Activated CD8-positive, alpha-beta T cell treated with anti-CD3 and anti-CD28 coated beads, Interleukin-2, amount 10 ng/mL, durations not matched to agents 7 days and 5 days (primary cell): ENCODE measurements at regions not wholly inside any gene's neighbourhood (a gene's known extent, or its start where the extent isn't known, plus 50 kb on each side); places are given as distances from the start of the nearest gene placed in this dataset.
"Not testable (repeated sequence)": the region's sequence is repeated elsewhere in the genome, so short reads cannot be mapped to it uniquely, and the experiment has no call there.

ENCODE experiments used
- ATAC-seq: fragments of 150-1000 bp; cut with Tn5 transposase; one replicate; pipeline ENCODE4 v1.10.0; 2021; ENCODE audit warnings: moderate library complexity
- CTCF ChIA-PET: fragments of 350-600 bp; sonication (Branson Sonifier 250); formaldehyde crosslinking; loops from one replicate; lab custom pipeline; 2021; ENCODE audit warnings: antibody characterized with exemption; lab: Charles Lee
- POLR2A ChIA-PET: fragments of 350-600 bp; sonication (Branson Sonifier 250); formaldehyde crosslinking; loops from one replicate; lab custom pipeline; 2021; ENCODE audit warnings: antibody characterized with exemption; lab: Charles Lee
- DNase-seq: peaks from one replicate; pipeline ENCODE4 v3.0.0-alpha.2; 2020
- H3K27ac Mint-ChIP-seq: one replicate; pipeline ENCODE4 v1.8.0; 2021; ENCODE audit warnings: mild to moderate bottlenecking, mixed read lengths
- H3K27me3 Mint-ChIP-seq: one replicate; pipeline ENCODE4 v1.8.0; 2021; ENCODE audit warnings: low read depth, mixed read lengths
- H3K36me3 Mint-ChIP-seq: one replicate; pipeline ENCODE4 v1.8.0; 2021; ENCODE audit warnings: low read depth, mixed read lengths
- H3K4me1 Mint-ChIP-seq: one replicate; pipeline ENCODE4 v1.8.0; 2021; ENCODE audit warnings: low read depth, mixed read lengths
- H3K4me3 Mint-ChIP-seq: one replicate; pipeline ENCODE4 v1.8.0; 2021; ENCODE audit warnings: mild to moderate bottlenecking, mixed read lengths
- H3K9me3 Mint-ChIP-seq: one replicate; pipeline ENCODE4 v1.8.0; 2022; ENCODE audit warnings: mixed read lengths; ENCODE audit not compliant: insufficient read depth

DNA sequence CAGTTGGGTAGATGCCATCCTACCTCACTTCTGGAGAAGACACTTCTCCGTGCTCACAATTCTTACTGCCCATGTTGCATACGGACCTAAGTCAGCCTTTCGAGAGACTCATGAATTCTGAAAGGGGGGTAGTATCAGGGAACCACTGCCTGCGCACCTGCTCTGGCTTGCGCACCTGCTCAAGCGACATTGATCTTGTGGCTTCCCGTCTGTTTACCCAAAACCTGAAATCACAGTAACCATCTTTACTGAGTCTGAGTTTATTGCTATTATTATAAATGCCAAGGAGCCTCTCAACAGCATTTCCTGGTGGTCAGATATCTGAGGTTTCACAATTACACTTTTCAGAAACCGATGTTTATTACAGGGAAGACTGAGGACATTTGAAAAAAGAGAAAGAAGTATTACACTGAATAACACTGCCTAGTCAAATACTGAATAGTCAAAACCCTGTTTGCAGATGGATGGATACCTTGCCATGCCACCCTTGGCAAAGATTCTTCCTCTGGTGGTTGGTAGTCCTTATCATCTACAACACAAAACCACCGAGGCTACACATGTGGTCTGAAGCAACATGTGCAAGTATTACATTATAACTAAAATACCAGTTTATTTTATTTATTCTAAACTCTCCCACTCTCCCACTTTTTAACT is 208.7 kb downstream of the SIPA1L2 start:
- H3K27ac Mint-ChIP-seq, result no peak overlapping the region
- ATAC-seq, result no peak
- peaks cover 8% of the 10 kb centered on the region for H3K27me3 Mint-ChIP-seq
- ChIA-PET CTCF (no interaction called here), POLR2A (no interaction called here)
- DNase-seq, result no peak
- no peaks in the 10 kb centered on the region for H3K36me3 Mint-ChIP-seq
- H3K4me1 Mint-ChIP-seq, result no peaks in the 10 kb centered on the region
- no peaks in the 10 kb centered on the region for H3K9me3 Mint-ChIP-seq
- no peak overlapping the region for H3K4me3 Mint-ChIP-seq

DNA sequence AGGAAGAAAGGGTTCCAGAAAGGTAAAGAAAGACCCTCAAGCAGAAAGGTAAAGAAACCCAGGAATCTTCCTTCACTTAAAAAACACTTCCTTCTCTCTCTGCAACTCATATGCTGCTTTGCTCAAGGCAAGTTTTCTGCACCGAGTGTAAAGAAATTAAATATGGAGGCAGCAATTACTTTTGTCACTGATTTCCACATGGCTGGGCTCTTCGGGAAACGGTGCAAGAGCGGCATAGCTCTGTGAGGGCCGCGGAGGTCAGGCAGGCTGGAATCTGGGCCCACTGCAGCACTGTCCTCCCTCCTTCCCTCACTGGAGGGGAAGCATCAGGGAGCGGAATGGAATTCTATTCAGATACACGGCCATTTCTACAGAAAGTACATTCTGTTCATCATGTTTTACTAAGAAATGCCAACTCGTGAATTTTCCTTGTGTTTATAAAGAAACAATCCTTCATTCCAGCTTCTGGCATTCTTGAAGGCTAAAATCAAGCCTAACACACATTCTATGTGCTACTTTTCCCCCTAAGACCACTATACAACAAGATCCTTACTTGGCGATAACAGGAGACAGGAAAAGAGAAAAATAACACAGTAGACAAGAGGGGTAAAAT is 212.2 kb downstream of the SIPA1L2 start:
- ChIA-PET CTCF (no interaction called here), POLR2A (no interaction called here)
- no peak for DNase-seq
- Mint-ChIP-seq H3K36me3 (no peaks in the 10 kb centered on the region), H3K27ac (no peak overlapping the region), H3K4me3 (no peak overlapping the region), H3K4me1 (no peaks in the 10 kb centered on the region), H3K9me3 (no peaks in the 10 kb centered on the region), H3K27me3 (peaks cover 2% of the 10 kb centered on the region)
- no peak for ATAC-seq

DNA sequence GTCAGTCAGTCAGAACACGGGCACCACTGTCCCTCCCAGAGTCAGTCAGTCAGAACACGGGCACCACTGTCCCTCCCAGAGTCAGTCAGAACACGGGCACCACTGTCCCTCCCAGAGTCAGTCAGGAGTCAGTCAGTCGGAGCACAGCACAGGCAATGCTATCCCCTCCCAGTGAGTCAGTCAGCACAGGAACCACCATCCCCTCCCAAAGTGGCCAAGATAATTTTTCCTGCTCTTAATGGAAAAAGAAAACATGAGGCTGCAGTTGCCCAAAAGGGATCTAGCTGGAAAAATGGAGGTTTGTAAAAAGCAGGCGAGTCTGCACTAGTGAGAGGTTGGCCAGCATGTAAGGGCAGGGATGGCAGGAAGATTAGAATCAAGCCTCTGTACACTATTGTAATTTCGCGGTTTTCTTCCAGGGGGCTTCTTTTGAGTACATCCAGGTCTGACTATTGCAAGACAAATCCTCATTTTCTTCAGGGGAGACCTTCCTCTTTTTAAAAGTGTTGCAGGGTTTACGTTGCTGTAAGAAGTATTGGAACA is 213.8 kb downstream of the SIPA1L2 start:
- DNase-seq (no peak), ATAC-seq (no peak)
- Mint-ChIP-seq H3K27me3 (no peaks in the 10 kb centered on the region), H3K27ac (no peak overlapping the region), H3K4me3 (no peak overlapping the region), H3K9me3 (no peaks in the 10 kb centered on the region), H3K36me3 (no peaks in the 10 kb centered on the region), H3K4me1 (no peaks in the 10 kb centered on the region)
- POLR2A ChIA-PET, result no interaction called here
- CTCF ChIA-PET, result no interaction called here

DNA sequence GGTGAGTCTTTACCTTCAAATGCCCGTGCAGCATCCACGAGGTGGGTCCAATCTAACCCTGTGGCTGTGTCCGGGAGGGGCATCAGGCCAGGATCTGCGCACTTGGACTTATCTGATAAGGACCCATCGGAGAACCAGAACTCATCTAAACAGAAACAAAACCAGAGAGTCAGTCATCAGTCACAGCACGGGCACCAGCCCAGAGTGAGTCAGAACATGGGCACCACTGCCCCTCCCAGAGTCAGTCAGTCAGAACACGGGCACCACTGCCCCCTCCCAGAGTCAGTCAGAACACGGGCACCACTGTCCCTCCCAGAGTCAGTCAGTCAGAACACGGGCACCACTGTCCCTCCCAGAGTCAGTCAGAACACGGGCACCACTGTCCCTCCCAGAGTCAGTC is 214.5 kb downstream of the SIPA1L2 start:
- POLR2A ChIA-PET, ATAC-seq, H3K27me3 Mint-ChIP-seq, CTCF ChIA-PET, H3K36me3 Mint-ChIP-seq, DNase-seq, H3K9me3 Mint-ChIP-seq, H3K27ac Mint-ChIP-seq, H3K4me3 Mint-ChIP-seq, H3K4me1 Mint-ChIP-seq: not testable (repeated sequence)

DNA sequence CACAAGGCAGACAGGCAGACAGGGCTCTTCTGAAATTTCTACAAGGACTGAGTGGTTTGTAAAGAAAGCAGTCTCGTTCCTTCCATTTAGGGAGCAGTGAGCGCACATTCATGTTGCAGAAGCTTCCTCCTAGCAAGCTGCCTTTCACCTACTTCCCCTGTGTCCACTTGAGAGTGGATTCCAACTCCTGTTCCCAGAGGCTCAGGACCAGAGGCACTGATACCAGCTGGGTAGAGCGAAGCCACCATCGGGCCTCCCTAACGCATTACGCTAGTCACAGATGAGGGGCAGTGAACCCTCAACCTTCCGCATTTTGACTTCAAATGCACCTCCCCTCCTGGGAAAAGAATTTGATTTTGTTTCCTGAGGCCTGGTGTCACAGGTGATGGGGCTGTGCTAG is 215.8 kb downstream of the SIPA1L2 start:
- no peak for DNase-seq
- H3K27ac Mint-ChIP-seq, result no peak overlapping the region
- no peaks in the 10 kb centered on the region for H3K27me3 Mint-ChIP-seq
- no peak for ATAC-seq
- POLR2A ChIA-PET, result no interaction called here
- H3K4me1 Mint-ChIP-seq, result no peaks in the 10 kb centered on the region
- H3K36me3 Mint-ChIP-seq, result no peaks in the 10 kb centered on the region
- CTCF ChIA-PET, result no interaction called here
- peaks cover 6% of the 10 kb centered on the region for H3K9me3 Mint-ChIP-seq
- no peak overlapping the region for H3K4me3 Mint-ChIP-seq

DNA sequence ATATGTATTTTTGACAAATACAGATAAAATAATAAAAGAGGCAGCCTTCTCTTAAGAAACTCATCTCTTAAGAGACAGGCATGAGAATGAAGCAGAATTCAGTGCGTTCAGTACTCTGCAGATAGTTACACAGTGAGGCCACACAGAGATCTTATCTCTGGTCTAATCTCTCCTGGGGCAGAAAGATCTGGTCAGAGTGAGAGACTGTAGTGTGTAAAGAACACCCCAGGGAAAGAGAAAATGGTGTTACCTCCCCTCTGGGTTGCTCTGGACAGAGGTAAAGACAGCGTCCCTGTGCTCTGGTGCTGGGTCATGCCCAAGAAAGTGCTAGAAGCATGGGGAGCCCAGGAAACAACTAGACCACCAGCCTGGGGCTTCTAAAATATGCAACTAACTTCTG is 216.3 kb downstream of the SIPA1L2 start:
- Mint-ChIP-seq H3K4me3 (no peak overlapping the region), H3K36me3 (no peaks in the 10 kb centered on the region), H3K9me3 (peaks cover 6% of the 10 kb centered on the region), H3K27ac (no peak overlapping the region), H3K27me3 (no peaks in the 10 kb centered on the region), H3K4me1 (no peaks in the 10 kb centered on the region)
- ChIA-PET CTCF (no interaction called here), POLR2A (no interaction called here)
- DNase-seq (no peak), ATAC-seq (no peak)

DNA sequence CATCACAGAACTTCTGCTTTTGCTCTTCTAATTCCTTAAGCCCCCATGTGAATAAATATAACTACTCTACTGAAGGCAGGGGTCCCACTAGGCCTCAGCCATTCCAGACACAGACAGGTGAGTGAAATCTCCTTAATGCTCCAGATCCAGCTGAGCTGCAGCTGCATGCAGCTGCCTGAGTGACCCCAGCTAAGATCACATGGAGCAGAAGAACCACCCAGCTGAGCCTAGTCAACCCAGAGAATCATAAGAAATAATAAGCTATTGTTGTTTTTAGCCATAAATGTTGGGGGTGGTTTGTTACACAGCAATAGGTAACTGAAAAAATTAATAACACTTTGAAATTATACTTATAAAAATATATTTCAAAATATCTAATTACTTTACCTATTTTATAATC is 220.3 kb downstream of the SIPA1L2 start:
- H3K36me3 Mint-ChIP-seq, result no peaks in the 10 kb centered on the region
- no peak for ATAC-seq
- H3K4me1 Mint-ChIP-seq, result no peaks in the 10 kb centered on the region
- POLR2A ChIA-PET, result no interaction called here
- DNase-seq, result no peak
- CTCF ChIA-PET, result no interaction called here
- no peak overlapping the region for H3K27ac Mint-ChIP-seq
- no peak overlapping the region for H3K4me3 Mint-ChIP-seq
- H3K27me3 Mint-ChIP-seq, result no peaks in the 10 kb centered on the region
- H3K9me3 Mint-ChIP-seq, result peaks cover 6% of the 10 kb centered on the region

DNA sequence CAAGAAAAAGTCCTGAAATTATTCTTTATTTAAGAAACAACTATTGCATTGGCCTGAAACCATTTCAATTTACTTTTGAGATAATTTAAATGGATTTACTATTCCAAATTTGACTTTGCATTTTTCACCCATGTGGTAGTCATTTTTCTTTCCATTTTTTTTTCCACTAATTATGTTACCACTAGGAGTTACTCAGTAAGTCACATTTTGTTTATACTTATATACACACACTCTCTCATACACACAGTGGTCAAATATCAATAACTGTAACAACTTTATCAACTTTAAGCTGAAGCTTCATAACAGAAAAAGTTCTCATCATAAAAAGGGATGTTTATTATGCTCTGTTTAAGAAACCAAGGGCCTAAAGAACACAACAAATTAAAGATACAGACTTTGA is 222.8 kb downstream of the SIPA1L2 start:
- no peaks in the 10 kb centered on the region for H3K36me3 Mint-ChIP-seq
- H3K9me3 Mint-ChIP-seq, result peaks cover 6% of the 10 kb centered on the region
- H3K4me1 Mint-ChIP-seq, result no peaks in the 10 kb centered on the region
- H3K27me3 Mint-ChIP-seq, result no peaks in the 10 kb centered on the region
- no peak for ATAC-seq
- ChIA-PET CTCF (no interaction called here), POLR2A (interaction anchor here (0.6 kb wide), 1 partner anchor 1395 kb away, joined by 3 read pairs; no protein-coding TSS in a partner anchor)
- no peak for DNase-seq
- no peak overlapping the region for H3K4me3 Mint-ChIP-seq
- no peak overlapping the region for H3K27ac Mint-ChIP-seq

DNA sequence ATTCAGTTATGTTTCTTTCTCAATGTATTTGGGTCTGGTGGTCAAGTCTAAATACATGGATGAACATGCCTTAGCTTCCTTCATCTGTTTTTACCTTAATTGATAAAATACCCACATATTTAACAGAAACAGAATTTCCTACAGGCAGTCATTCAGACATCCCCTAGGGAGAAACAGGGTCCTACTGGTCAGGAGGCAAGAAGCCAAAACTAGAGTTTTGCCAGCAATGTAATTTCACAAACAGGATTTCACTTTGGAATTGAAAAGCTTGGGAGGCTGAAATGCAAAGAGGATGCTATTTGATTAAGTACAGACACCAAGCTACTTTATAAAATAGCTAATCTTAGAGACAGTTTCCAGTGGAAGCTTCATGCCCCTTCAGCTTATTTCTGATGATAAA is 224.2 kb downstream of the SIPA1L2 start:
- CTCF ChIA-PET, result no interaction called here
- no peak for ATAC-seq

DNA sequence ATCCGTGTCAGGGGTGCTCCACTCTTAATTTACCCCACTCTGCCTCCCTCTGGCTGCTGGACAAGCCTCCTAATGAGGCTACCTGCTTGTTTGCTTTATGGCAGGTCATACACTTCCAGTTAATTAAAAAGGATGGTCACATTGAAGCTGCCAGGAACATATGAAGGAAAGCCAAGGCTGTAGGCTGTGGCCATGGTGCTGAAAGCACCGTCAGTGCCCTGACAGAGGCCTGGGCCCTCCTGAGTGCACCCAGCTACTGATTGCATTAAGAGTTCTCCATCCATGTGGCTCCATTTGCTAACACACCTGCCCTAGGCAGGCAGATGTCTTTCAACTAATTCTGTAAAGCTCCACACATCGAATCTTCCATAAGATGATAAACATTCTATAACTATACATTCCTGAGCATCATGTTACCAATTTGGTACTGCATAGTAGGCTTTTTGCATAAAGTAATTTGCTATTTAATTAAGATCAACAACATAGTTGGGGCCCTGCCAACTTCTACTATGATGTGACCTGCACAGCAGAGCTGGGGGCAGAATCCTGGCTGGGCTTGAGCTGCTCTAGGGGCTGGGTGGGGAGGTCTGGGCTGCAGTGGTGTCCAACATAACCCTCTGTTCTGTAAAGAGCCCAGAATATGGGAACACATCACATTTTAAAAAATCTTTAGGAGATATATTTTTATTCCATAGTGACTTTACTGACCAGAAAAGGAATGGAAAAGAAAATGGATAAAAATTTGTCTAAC is 224.8 kb downstream of the SIPA1L2 start:
- Mint-ChIP-seq H3K27ac (no peak overlapping the region), H3K36me3 (no peaks in the 10 kb centered on the region), H3K4me1 (no peaks in the 10 kb centered on the region), H3K9me3 (peaks cover 6% of the 10 kb centered on the region), H3K4me3 (no peak overlapping the region), H3K27me3 (no peaks in the 10 kb centered on the region)
- ATAC-seq, result no peak
- ChIA-PET POLR2A (no interaction called here), CTCF (no interaction called here)
- no peak for DNase-seq

More for the DNA sequence above, 224.2 kb downstream of the SIPA1L2 start:
- POLR2A ChIA-PET, result no interaction called here
- H3K4me3 Mint-ChIP-seq, result no peak overlapping the region
- H3K36me3 Mint-ChIP-seq, result no peaks in the 10 kb centered on the region
- DNase-seq, result no peak
- H3K4me1 Mint-ChIP-seq, result no peaks in the 10 kb centered on the region
- H3K27me3 Mint-ChIP-seq, result no peaks in the 10 kb centered on the region
- peaks cover 6% of the 10 kb centered on the region for H3K9me3 Mint-ChIP-seq
- H3K27ac Mint-ChIP-seq, result no peak overlapping the region

DNA sequence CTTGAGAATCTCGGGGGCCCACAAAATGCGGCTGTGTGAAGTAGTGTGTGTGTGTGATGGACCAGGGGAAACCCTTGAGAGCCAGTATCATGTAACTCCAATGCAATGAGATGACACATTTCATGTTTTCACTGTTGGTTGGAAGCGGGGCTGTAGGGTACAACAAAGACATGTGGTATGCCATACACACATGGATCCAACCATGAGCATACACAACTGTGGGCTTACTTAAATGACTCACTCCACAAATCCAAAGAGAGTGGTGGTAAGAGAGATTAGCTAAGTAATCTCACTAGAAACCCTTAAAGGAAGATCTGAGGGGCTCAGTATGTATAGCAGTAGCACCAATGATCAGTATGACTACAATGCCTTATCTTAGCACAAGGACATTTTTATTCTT is 225.7 kb downstream of the SIPA1L2 start:
- CTCF ChIA-PET, result no interaction called here

DNA sequence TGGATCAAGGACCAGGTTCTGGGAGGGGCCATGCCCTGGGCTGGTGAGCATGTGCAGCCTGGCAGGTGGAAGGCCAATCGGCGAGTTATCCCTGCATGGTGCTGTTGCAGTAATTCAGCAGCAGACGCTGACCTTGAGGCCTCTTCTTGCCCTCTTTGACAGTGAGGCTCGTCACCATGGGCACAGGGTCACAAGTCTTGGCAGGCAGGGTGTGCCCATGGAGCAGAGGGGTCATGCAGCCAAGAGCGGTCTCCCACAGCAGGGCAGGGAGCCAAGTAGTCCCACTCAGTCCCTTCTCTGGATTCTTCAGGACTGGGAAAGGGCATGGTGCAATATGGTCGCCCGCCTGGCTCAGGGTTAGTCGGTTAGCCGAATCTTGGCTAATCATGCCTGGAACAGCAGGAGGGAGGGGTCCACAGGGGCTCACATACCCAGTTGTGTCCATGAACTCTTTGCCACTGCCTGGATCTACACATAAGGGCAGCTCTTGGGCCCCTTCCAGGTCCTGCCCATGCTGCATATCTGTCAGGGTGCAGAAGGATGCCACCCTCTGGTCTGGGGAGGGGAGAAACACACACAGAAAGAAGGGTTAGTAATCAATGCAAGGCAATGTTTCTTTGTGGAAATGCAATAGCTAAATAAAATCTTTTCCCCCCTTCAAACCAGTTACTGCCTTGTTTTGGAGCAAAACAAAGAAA is 226.8 kb downstream of the SIPA1L2 start:
- no peak overlapping the region for H3K4me3 Mint-ChIP-seq
- no peaks in the 10 kb centered on the region for H3K27me3 Mint-ChIP-seq
- ChIA-PET POLR2A (no interaction called here), CTCF (no interaction called here)
- no peaks in the 10 kb centered on the region for H3K36me3 Mint-ChIP-seq
- H3K9me3 Mint-ChIP-seq, result no peaks in the 10 kb centered on the region
- DNase-seq (no peak), ATAC-seq (no peak)
- H3K4me1 Mint-ChIP-seq, result no peaks in the 10 kb centered on the region
- H3K27ac Mint-ChIP-seq, result no peak overlapping the region

More for the DNA sequence above, 225.7 kb downstream of the SIPA1L2 start:
- ATAC-seq, result no peak
- Mint-ChIP-seq H3K9me3 (peaks cover 2% of the 10 kb centered on the region), H3K27me3 (no peaks in the 10 kb centered on the region), H3K4me1 (no peaks in the 10 kb centered on the region), H3K36me3 (no peaks in the 10 kb centered on the region), H3K27ac (no peak overlapping the region), H3K4me3 (no peak overlapping the region)
- DNase-seq, result no peak
- POLR2A ChIA-PET, result no interaction called here
